Choroid plexus epithelial cell (primary cell): ENCODE measurements at regions not wholly inside any gene's neighbourhood (a gene's known extent, or its start where the extent isn't known, plus 50 kb on each side); places are given as distances from the start of the nearest gene placed in this dataset.

ENCODE experiments used
- DNase-seq: peaks from one replicate; pipeline ENCODE4 v3.0.0-alpha.2; 2010; ENCODE audit warnings: low read depth
- H3K4me3 ChIP-seq: 2 replicates; pipeline ENCODE4 v1.5.1; 2011; ENCODE audit warnings: low read depth, mild to moderate bottlenecking, control low read depth, low read length, moderate library complexity
- CTCF ChIP-seq: conservative IDR thresholded peaks from 2 replicates; pipeline ENCODE4 v1.5.1; 2011; ENCODE audit warnings: low read depth, mild to moderate bottlenecking, control low read depth, inconsistent platforms, low read length, moderate library complexity

- no peak for DNase-seq
- no peak for TF ChIP-seq CTCF
- H3K4me3 ChIP-seq: no peak overlapping the region
Observed at GRCh38 chr1:199854686-199855321, 172.7 kb upstream of the NR5A2 start.

- no peak for TF ChIP-seq CTCF
- H3K4me3 ChIP-seq: no peak overlapping the region
- peak; percentile 41 for DNase-seq
Observed at GRCh38 chr1:199855580-199855979, 171.9 kb upstream of the NR5A2 start.

GRCh38 chr1:199856216-199856780, 171.2 kb upstream of the NR5A2 start:
- TF ChIP-seq CTCF: no peak
- no peak for DNase-seq
- no peak overlapping the region for H3K4me3 ChIP-seq

GRCh38 chr1:199857108-199857507, 170.4 kb upstream of the NR5A2 start:
- DNase-seq: peak; percentile 68
- no peak overlapping the region for H3K4me3 ChIP-seq
- no peak for TF ChIP-seq CTCF

GRCh38 chr1:199857516-199857915, 170.0 kb upstream of the NR5A2 start:
- no peak overlapping the region for H3K4me3 ChIP-seq
- no peak for TF ChIP-seq CTCF
- DNase-seq: no peak

GRCh38 chr1:199858171-199858570, 169.3 kb upstream of the NR5A2 start:
- no peak for DNase-seq
- no peak for TF ChIP-seq CTCF
- H3K4me3 ChIP-seq: no peak overlapping the region

- no peak for TF ChIP-seq CTCF
- no peak overlapping the region for H3K4me3 ChIP-seq
- no peak for DNase-seq
Observed at GRCh38 chr1:199858856-199859255, 168.7 kb upstream of the NR5A2 start.
